OCI-LY3 (cell line): ENCODE measurements at regions not wholly inside any gene's neighbourhood (a gene's known extent, or its start where the extent isn't known, plus 50 kb on each side); places are given as distances from the start of the nearest gene placed in this dataset.

ENCODE experiments used
- CTCF ChIP-seq: fragments of 200-600, 300-600 bp; sonication (generic); IDR thresholded peaks from 2 replicates; pipeline ENCODE4 v1.5.1; 2014; ENCODE audit warnings: antibody characterized with exemption, low read length, low read depth
- EZH2phosphoT487 ChIP-seq: fragments of 200-600 bp; shearing (Covaris generic); IDR thresholded peaks from 2 replicates; pipeline ENCODE4 v1.6.1; 2018; ENCODE audit warnings: antibody characterized with exemption, mixed run types, low read depth

GRCh38 chr4:14178421-14178820 lies 550.9 kb upstream of the BOD1L1 start:
- no peak for TF ChIP-seq CTCF
- TF ChIP-seq EZH2phosphoT487: no peak
